HG03354 (cell line): ENCODE measurements at regions not wholly inside any gene's neighbourhood (a gene's known extent, or its start where the extent isn't known, plus 50 kb on each side); places are given as distances from the start of the nearest gene placed in this dataset.
A peak's percentile ranks its signal among the peaks of the same experiment; 100 is the strongest.
"Not testable (repeated sequence)": the region's sequence is repeated elsewhere in the genome, so short reads cannot be mapped to it uniquely, and the experiment has no call there.

Experiments
- ATAC-seq: cut with Tn5 transposase; IDR thresholded peaks from one replicate; pipeline ENCODE4 v1.9.1; 2021; ENCODE audit warnings: mild to moderate bottlenecking; ENCODE audit not compliant: unreplicated experiment, poor library complexity, severe bottlenecking

GRCh38 chr6:139982652-139983295 is 608.3 kb upstream of the CITED2 start:
- ATAC-seq = no peak

- ATAC-seq = no peak
These were observed 607.7 kb upstream of the CITED2 start for GRCh38 chr6:139982195-139982594.

GRCh38 chr6:139981768-139982181 is 607.3 kb upstream of the CITED2 start:
- no peak for ATAC-seq

DNA sequence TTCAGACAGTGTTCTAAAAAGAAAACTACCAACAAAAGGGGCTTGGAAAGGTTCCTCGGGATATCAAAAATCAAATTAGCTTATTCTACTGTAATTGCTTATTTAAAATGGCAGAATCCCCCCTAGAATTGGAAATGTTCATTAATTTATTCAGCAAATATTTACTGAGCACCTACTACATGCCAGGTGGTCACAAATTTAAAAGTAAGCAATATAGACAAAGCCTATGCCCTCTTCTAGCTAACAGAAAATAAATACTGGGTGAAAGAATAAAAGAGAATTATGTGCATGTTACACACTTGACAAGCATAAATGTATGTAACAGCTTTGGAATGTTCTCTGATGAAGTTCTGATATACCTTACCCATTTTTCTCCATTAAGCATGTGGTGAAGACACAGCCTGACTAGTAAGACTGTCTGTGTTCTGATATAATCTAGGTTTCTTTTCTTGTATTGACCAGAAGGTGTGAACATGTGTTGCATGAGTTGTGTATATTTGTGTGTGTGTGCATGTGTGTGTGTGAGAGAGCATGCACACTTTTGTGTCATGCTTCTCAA is 606.7 kb upstream of the CITED2 start:
- no peak for ATAC-seq

DNA sequence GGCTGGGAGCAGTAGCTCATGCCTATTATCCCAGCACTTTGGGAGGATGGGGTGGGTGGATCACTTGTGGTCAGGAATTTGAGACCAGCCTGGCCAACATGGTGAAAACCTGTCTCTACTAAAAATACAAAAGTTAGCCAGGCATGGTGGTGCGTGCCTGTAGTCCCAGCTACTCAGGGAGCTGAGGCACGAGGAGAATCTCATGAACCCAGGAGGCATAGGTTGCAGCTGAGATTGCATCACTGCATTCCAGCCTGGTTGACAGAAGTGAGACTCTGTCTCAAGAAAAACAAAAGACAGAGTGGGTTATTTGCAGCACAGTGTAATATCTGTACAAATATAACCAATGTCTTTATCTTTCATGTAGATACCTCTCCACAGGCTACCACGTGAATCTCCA is 606.2 kb upstream of the CITED2 start:
- not testable (repeated sequence) for ATAC-seq

DNA sequence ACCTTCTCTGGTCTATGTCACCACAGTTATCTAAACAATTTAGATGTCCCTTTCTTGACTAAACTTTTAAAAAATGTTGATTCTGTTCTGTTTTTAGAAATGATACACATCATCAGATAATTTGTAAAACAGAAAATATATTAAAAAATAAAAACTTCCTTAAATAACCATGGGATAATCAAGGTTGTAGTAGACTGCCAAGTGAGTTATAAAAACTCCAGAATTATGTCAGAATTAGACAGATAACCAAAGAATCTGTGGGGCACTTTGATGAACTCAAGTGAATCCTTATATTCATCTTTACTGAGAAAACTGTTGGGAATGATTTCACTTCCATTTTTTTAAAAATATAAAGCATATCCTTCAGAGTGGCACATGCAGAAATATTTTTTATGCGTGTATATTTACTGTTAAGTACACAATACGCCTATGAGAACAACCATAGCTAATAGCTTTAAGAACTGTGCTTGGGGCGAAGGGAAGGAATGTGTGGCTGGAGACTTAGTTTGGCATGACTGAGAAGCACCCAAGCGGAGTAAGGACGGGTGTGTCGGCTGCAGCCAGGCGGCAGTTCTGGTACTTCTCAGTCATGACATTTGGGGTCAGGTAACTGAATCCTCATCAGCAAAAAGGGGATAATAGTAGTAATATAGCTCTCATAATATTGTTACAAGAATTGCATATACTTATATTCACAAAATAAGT is 604.7 kb upstream of the CITED2 start:
- no peak for ATAC-seq

GRCh38 chr6:139977887-139978332 is 603.5 kb upstream of the CITED2 start:
- no peak for ATAC-seq

DNA sequence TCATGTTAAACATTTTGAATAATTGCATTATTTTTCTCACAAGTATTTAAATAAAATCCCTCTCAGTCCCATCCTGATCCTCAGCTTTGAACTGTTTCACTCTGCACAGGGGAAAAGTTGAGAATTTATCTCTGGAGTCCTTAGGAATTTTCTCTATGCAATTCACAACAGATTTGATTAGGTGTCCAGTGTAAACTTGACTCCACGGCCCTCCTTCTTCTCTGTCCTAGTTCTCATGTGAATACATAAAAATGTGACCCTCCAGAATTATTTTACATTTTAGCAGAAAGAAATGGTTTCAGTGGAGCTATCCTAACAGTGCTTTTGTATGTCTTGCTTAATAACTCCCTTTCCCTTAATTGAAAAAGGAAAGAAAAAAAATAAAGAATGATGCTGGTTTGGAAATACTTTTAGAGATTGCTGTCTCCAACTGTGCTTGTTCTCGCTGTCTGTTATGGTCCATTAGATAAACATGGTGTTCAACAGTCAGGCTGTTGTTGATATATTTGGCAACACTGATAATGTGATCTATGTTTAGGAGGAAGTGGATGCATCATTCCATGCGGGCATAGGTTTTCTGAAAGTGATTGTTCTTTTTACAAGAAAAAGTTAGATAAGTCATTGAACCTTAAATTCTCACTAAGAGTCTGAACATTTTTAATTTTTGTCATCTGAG is 599.4 kb upstream of the CITED2 start:
- ATAC-seq = no peak

DNA sequence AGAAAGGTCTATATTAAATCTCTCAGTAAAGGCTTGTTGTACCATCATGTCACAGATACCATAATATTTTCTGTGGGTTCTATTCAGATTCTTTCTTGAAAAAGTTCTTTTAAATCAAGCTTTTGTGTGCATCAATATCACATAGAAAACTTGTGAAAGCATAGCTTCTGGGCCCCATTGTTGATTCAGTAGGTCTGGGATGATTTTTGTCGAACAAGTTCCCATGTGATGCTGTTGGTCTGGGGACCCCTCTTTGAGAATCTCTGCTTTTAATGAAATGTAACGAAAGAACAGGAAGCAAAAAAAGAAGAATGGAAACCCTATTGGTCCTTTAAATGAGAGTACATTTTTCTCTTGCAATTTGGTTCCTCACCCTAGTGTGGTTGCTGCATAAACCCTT is 597.7 kb upstream of the CITED2 start:
- no peak for ATAC-seq

DNA sequence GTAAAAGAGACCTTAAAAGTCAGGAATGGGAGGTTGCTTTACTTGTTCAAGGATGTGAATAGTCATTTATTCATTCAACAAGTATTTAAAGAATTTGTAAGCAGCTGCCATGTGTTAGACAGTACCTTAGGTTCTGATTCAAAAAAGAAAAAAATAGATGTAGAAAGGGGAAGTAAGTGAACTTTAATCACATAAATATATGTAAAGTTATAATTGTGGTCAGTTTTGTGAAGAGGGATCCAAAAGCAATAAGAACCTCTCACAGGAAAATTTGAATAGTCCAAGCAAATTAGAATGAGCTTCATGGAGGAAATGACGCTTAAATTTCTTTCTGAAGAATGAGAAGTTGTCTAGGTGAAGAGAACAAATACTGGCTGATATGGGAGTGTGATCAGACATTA is 596.1 kb upstream of the CITED2 start:
- ATAC-seq = no peak

DNA sequence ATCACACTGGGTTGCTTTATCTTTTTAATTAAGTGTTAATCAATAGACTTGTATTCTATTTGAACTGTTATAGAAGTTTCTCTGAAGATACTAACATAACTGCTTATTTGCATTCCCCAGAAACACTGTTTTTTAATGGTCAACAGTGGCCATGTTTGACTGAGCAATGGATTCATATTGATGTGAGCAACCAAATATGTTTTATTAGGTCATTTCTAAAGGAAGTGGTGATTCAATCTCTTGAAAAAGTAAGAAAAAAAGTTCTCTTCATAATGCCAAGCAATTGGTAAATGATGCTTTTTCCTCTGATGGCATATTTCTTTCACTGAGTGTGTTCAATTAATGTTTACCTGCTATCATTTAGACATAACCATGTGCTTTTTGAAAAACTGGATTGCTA is 593.0 kb upstream of the CITED2 start:
- ATAC-seq = no peak

GRCh38 chr6:139965393-139965792 is 590.9 kb upstream of the CITED2 start:
- ATAC-seq = no peak

GRCh38 chr6:139964737-139965136 is 590.3 kb upstream of the CITED2 start:
- no peak for ATAC-seq

GRCh38 chr6:139962654-139963347 is 588.4 kb upstream of the CITED2 start:
- ATAC-seq = peak; percentile 64

DNA sequence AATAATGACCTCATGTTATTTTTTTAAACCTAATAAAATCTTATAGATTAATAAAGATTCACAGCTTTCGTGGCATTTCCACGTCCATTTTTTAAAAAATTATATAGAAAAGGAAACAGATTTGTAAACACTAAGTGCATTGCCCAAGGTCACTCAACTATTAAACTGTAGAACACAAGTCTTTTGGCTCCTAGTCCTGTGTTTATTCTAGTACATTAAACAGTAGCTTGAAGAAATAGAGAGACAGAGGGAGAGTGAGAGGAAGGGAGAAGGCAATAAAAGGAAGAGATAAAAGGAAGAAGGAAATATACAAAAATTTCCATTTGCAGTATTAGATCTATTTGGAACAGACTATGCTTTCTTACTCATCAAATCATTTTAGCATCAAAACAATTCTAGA is 586.7 kb upstream of the CITED2 start:
- ATAC-seq = no peak

DNA sequence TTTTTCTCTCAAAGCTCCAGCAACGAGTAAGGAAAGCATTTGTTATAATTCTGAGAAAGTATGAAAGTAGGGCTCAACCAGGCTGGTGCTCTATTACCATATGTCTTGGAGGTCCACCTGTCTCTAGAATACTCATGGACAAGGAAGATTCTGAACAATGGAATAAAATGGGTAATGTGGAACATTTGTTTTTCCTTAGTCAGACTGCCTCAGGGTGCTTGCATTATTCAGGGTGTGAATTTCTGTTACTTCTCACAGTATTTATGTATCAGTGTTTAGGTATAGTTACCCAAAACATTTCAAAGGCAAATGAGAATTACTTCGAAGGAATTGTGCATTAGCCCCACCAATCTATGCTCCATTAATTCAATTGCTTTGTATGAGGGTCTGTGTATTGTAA is 586.2 kb upstream of the CITED2 start:
- ATAC-seq = no peak

DNA sequence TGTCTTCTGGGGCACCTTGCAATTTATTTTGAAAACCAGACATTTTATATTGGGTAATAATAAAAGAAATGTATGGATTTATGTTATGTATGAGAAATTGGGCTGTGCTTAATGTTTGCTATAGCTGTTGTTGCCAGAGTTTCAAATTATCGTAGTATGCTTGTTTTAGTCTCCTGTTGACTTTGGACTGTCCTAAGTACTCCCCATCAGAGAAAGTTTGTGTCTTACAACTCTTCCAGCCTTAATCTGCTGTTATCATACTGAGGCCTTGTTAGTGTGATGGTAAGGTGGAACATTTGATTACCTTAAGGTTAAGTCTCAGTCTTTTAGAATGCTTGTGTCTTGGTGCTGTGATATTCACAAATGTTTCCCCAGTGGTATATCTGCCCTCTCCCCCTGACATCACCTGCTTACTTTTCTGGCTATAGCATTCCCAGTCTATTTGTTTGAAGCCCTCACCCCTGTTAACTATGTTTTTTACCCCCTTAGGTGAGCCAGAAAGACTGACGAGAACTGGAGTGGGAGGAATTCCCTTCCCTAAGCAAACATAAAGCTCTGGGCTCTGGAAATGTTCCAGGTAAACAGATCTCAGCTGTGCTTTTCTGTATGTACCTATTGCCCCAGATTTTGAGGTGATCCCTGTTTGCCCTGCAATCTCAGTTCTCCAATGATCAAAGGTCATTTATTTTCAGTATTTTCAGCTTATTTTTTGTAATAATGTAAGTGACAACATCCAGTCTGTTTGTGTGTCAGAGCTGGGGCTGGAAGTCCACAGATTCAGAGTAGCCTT is 581.1 kb upstream of the CITED2 start:
- ATAC-seq = no peak

DNA sequence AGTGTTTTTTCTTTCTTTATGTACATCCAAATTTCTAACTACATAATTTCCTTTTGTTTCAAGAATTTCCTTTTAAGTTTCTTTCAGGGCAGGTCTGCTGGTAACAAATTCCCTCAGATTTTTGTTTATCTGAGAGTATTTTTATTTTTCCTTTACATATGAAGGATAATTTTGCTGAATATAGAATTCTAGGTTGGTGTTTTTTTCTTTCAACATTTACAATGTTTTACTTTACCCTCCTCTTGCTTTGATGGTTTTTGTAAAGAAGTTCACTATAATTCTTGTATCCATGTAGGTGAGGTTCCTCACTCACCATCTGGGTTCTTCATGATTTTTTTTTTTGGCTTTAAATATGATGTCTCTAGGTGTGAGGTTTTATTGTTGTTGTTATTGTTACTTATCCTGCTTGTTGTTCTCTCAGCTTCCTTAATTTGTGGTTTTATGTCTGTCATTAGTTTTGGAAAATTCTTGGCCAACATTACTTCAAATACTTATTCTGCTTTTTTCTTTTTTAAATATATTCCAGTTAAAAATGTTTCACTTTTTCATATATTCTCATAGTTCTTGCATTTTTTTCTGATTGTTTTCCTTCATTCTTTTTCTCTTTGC is 580.1 kb upstream of the CITED2 start:
- no peak for ATAC-seq

- ATAC-seq = not testable (repeated sequence)
These were observed 579.3 kb upstream of the CITED2 start for GRCh38 chr6:139953780-139954179.
